ENCODE measurements at regions not wholly inside any gene's neighbourhood (a gene's known extent, or its start where the extent isn't known, plus 50 kb on each side); places are given as distances from the start of the nearest gene placed in this dataset.
"Not testable (repeated sequence)": the region's sequence is repeated elsewhere in the genome, so short reads cannot be mapped to it uniquely, and the experiment has no call there.

- DNase-seq = peak; percentile 33
Measured at GRCh38 chrX:65821721-65822496, 154.5 kb downstream of the MSN start.

- not testable (repeated sequence) for DNase-seq
Measured at GRCh38 chrX:65819983-65820382, 152.5 kb downstream of the MSN start.

- DNase-seq = no peak
Measured at GRCh38 chrX:65813245-65813644, 145.8 kb downstream of the MSN start.

GRCh38 chrX:65811558-65812228 is 144.2 kb downstream of the MSN start:
- no peak for DNase-seq

All from NCI-H1105 treated with DMSO at 0.1 percent for 48 hours (cell line).